GM12878 (cell line): ENCODE measurements at regions not wholly inside any gene's neighbourhood (a gene's known extent, or its start where the extent isn't known, plus 50 kb on each side); places are given as distances from the start of the nearest gene placed in this dataset.

Experiments used
- CTCF ChIP-seq, 3 experiments: IDR thresholded peaks in 2 of 3; conservative IDR thresholded peaks in 1 of 3; 2 replicates each; pipeline ENCODE4 v1.5.1; 2011; ENCODE audit warnings: low read depth in 3 of 3, low read length in 3 of 3, mild to moderate bottlenecking in 3 of 3, control low read depth in 2 of 3, moderate library complexity in 2 of 3, inconsistent platforms in 1 of 3, mixed read lengths in 1 of 3; ENCODE audit not compliant: control insufficient read depth in 2 of 3, insufficient read depth in 1 of 3; ENCODE audit errors: extremely low read depth in 1 of 3
- NFIC ChIP-seq: IDR thresholded peaks from 2 replicates; pipeline ENCODE4 v1.6.1; 2012; ENCODE audit warnings: low read depth, mild to moderate bottlenecking, inconsistent platforms, low read length, moderate library complexity
- NFXL1 ChIP-seq: fragments of 450-650 bp; IDR thresholded peaks from 2 replicates; pipeline ENCODE4 v1.6.1; 2017; ENCODE audit warnings: antibody characterized with exemption, mild to moderate bottlenecking, borderline replicate concordance
- POLR2A ChIP-seq: IDR thresholded peaks from 2 replicates; pipeline ENCODE4 v1.6.1; 2011; ENCODE audit warnings: low read depth, mild to moderate bottlenecking, low read length
- POLR2AphosphoS5 ChIP-seq: IDR thresholded peaks from 2 replicates; pipeline ENCODE4 v1.6.1; 2011; ENCODE audit warnings: mild to moderate bottlenecking, low read length, inconsistent platforms
- RCOR1 ChIP-seq: conservative IDR thresholded peaks from 2 replicates; pipeline ENCODE4 v1.6.1; 2012; ENCODE audit warnings: low read depth, low read length, improper control_type of control experiment
- REST ChIP-seq: IDR thresholded peaks from 2 replicates; pipeline ENCODE4 v1.6.1; 2012; ENCODE audit warnings: mild to moderate bottlenecking, low read depth, low read length

DNA sequence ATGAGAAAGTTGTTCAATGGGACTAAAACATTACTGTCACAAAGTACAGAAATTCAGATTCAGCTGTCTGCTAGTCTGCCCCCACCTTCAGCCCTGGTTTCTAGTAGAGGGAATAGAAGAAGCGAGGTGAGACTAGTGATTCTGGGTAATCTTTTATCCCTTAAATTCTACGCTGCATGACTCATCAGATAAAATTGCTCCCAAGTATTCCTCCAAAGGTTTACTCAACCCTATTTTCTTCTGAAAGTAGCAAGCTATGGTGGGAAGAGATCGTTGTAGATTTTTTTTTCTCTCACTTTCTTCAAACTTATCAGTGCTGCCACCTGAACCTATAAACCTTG is 318.9 kb upstream of the RIOK2 start:
- no peak for TF ChIP-seq RCOR1
- TF ChIP-seq POLR2AphosphoS5: no peak
- TF ChIP-seq NFXL1: no peak
- no peak for TF ChIP-seq REST
- no peak for TF ChIP-seq POLR2A
- no peak for TF ChIP-seq NFIC
- no peak for TF ChIP-seq CTCF (IDR thresholded peaks at IDR 0.05 in 2 of 3, conservative IDR thresholded peaks at IDR 0.05 in 1 of 3; ENCODE audit: control insufficient read depth in 2 of 3, extremely low read depth in 1 of 3, insufficient read depth in 1 of 3, low read depth in 3 of 3, low read length in 3 of 3)
